Peyer's patch (tissue), 4 donors: ENCODE measurements at regions not wholly inside any gene's neighbourhood (a gene's known extent, or its start where the extent isn't known, plus 50 kb on each side); places are given as distances from the start of the nearest gene placed in this dataset.

Experiments
- DNase-seq, 3 donors: peaks; one replicate each; pipeline ENCODE4 v3.0.0-alpha.2; 2017 to 2019
- H3K27ac ChIP-seq, 4 donors: fragments of 200-600 bp; sonication (generic); one replicate each; pipeline ENCODE4 v1.5.1; 2016 to 2019
- H3K27me3 ChIP-seq, 2 donors: fragments of 200-600 bp; sonication (generic); one replicate each; pipeline ENCODE4 v1.5.1; 2019
- H3K36me3 ChIP-seq, 3 donors: fragments of 200-600 bp; sonication (generic); one replicate each; pipeline ENCODE4 v1.5.1; 2016 to 2019
- H3K4me1 ChIP-seq, 4 donors: fragments of 200-600 bp; sonication (generic); one replicate each; pipeline ENCODE4 v1.5.1; 2016 to 2019
- H3K4me3 ChIP-seq, 4 donors: fragments of 200-600 bp; sonication (generic); 1 replicate in 3 of 4; 2 replicates in 1 of 4; pipeline ENCODE4 v1.5.1; 2016 to 2019; ENCODE audit warnings: mild to moderate bottlenecking in 1 of 4
- H3K9me3 ChIP-seq, 4 donors: fragments of 200-600 bp; sonication (generic); one replicate each; pipeline ENCODE4 v1.5.1; 2016 to 2019; ENCODE audit warnings: mild to moderate bottlenecking in 1 of 4
- POLR2A ChIP-seq, 2 donors: fragments of 450-650 bp; IDR thresholded peaks; one replicate each; pipeline ENCODE4 v1.5.1; 2017; ENCODE audit warnings: antibody characterized with exemption in 2 of 2, mild to moderate bottlenecking in 2 of 2, moderate library complexity in 2 of 2
- TF ChIP-seq, protein P1 (sequence below), 6 experiments: fragments of 450-650 bp in 4 of 6; fragments of 200-600 bp in 2 of 6; sonication (generic) in 1 of 6; IDR thresholded peaks; one replicate each; pipeline ENCODE4 v1.5.1; 2017 to 2019; ENCODE audit warnings: antibody characterized with exemption in 6 of 6, mild to moderate bottlenecking in 3 of 6, moderate library complexity in 1 of 6

DNA sequence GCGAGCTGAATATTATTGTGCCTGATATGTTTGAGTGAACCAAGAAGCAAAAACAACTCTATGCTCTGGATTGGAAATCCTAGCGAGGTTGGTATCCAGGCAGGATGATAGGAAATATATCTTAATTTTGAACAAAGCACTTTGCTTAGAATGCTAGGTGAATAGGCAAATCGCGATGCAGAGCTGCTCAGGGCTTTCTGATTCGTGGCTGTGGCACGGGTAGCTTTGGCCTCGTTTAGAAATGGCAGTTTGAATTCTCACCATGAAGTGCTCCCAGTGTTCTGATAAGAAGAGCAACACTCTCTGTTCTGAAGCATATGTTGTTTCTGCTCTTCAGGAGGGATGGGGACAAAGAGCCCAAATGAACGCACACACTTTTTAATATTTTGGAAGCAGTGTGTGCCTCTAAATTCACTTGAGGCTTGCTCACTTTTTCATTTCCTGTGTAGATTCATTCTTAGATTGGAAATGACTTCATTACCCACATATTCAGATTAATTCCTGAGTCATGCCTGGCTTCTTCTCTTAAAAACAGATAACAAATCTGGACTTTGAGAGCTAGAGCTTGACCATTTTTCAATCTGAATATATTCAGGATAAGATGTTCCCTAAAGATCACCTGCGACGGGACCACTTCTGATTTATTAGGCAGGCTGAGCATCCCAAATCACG is 200.9 kb downstream of the RPAP3 start:
- Histone ChIP-seq H3K36me3 (no peaks in the 10 kb centered on the region), H3K27ac (no peak overlapping the region), H3K9me3 (no peaks in the 10 kb centered on the region), H3K4me1 (no peaks in the 10 kb centered on the region), H3K27me3 (no peaks in the 10 kb centered on the region), H3K4me3 (no peak overlapping the region)
- TF ChIP-seq, protein P1, sequence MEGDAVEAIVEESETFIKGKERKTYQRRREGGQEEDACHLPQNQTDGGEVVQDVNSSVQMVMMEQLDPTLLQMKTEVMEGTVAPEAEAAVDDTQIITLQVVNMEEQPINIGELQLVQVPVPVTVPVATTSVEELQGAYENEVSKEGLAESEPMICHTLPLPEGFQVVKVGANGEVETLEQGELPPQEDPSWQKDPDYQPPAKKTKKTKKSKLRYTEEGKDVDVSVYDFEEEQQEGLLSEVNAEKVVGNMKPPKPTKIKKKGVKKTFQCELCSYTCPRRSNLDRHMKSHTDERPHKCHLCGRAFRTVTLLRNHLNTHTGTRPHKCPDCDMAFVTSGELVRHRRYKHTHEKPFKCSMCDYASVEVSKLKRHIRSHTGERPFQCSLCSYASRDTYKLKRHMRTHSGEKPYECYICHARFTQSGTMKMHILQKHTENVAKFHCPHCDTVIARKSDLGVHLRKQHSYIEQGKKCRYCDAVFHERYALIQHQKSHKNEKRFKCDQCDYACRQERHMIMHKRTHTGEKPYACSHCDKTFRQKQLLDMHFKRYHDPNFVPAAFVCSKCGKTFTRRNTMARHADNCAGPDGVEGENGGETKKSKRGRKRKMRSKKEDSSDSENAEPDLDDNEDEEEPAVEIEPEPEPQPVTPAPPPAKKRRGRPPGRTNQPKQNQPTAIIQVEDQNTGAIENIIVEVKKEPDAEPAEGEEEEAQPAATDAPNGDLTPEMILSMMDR (IDR thresholded peaks at IDR 0.05), result no peak
- TF ChIP-seq POLR2A (IDR thresholded peaks at IDR 0.05), result no peak
- no peak for DNase-seq

DNA sequence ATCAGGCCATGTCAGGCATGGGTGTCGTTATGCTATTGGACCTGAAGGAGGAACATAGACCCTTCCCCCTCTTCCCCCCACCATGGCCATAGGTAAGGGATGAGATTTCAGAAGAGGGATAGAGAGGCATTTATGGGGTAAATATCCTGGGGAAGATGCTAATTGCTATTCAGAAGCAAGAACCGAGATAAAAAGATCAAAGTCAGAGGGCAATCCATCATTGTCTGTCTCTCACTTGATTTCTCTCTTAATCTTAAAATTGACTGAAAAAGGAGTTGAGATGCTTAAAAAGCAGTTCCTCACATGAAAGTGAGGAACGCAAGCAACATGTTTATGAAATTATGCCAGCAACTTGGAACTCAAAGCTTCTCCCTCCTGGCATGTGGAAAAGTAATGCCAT is 212.0 kb downstream of the RPAP3 start:
- H3K27me3 ChIP-seq, result no peaks in the 10 kb centered on the region
- H3K36me3 ChIP-seq, result no peaks in the 10 kb centered on the region
- TF ChIP-seq POLR2A (IDR thresholded peaks at IDR 0.05), result no peak
- DNase-seq, result no peak
- H3K9me3 ChIP-seq, result peaks cover 0 to 9% (median 0%) of the 10 kb centered on the region in 4 donors
- H3K4me3 ChIP-seq, result no peak overlapping the region
- H3K4me1 ChIP-seq, result no peaks in the 10 kb centered on the region
- no peak overlapping the region for H3K27ac ChIP-seq

DNA sequence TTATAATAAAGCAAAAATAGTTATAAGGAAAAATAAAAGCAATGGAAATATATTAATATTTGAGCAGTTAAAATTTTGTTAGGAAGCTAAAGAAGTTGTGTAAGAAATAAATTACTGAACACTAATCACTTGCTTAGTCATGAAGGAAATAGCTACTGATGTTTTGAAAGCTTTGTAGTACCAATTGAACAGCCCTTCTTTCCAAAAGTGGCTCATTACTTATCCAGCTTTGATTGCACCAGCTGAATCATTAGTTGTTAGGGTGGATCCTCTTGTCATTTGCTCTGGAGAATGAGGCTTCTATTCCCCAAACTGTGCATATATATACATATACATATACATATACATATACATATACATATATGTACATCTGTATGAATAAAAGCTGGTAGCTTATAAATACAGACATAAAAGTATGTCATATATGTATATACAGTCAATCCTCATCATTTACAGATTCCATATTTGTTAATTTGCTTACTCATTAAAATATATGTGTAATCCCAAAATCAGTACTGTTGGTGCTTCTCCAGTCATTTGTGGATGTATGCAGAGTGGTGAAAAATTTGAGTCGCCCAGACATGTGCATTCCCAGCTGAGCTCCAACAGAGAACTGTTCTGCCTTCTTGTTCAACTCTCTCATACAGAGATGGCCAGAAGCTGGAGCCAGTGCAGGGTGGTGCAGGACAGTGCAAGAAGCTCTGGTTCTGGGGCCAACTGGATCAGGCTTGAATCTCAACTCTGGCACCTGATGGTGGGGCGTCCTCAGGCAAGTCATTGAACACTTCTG is 214.1 kb downstream of the RPAP3 start:
- Histone ChIP-seq H3K4me1 (no peaks in the 10 kb centered on the region), H3K9me3 (no peaks in the 10 kb centered on the region), H3K4me3 (no peak overlapping the region), H3K36me3 (no peaks in the 10 kb centered on the region), H3K27ac (no peak overlapping the region), H3K27me3 (no peaks in the 10 kb centered on the region)
- TF ChIP-seq POLR2A (IDR thresholded peaks at IDR 0.05), result no peak
- TF ChIP-seq, protein P1 (IDR thresholded peaks at IDR 0.05), result no peak
- DNase-seq, result no peak

DNA sequence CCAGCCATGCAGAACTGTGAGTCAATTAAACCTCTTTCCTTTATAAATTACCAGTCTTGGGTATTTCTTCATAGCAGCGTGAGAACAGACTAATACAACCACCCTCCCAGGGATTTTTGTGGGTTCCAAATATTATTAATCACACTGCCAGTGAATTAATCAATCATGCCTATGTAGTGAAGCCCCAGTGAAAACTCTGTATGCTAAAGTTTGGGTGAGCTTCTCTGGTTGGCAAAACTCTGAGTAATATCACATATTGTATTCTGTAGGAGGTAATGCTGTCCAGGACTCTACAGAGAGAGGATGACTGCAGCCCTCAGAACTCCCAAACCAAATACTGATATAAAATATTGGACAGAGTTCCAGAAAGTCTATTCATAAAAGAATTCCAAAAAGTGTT is 216.9 kb downstream of the RPAP3 start:
- H3K9me3 ChIP-seq, result no peaks in the 10 kb centered on the region
- no peaks in the 10 kb centered on the region for H3K36me3 ChIP-seq
- no peaks in the 10 kb centered on the region for H3K4me1 ChIP-seq
- H3K4me3 ChIP-seq, result no peak overlapping the region
- no peak for TF ChIP-seq POLR2A (IDR thresholded peaks at IDR 0.05)
- TF ChIP-seq, protein P1 (IDR thresholded peaks at IDR 0.05), result no peak
- no peaks in the 10 kb centered on the region for H3K27me3 ChIP-seq
- no peak overlapping the region for H3K27ac ChIP-seq
- no peak for DNase-seq

DNA sequence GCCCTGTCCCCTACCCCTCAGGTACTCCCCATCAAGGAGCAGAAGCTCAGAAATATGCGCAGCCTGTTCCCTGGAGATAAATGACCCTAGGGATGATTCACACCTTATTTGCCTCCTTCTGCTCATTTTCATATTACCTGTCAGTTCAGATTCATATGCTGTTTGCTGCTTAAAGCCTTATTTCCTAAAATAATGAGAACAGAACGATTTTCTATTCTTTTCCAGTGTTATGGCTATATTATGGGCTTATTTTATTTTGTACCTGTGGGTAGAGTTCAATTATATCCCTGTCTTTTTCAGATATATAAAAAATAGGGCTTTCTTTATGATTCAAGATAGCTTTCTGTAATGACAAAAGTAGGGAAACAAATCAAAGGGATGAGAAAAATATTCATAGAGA is 224.8 kb downstream of the RPAP3 start:
- H3K4me1 ChIP-seq, result no peaks in the 10 kb centered on the region
- H3K36me3 ChIP-seq, result no peaks in the 10 kb centered on the region
- no peak overlapping the region for H3K4me3 ChIP-seq
- H3K27me3 ChIP-seq, result no peaks in the 10 kb centered on the region
- TF ChIP-seq, protein P1 (IDR thresholded peaks at IDR 0.05), result no peak
- TF ChIP-seq POLR2A (IDR thresholded peaks at IDR 0.05), result no peak
- no peak overlapping the region for H3K27ac ChIP-seq
- no peaks in the 10 kb centered on the region for H3K9me3 ChIP-seq
- no peak for DNase-seq

DNA sequence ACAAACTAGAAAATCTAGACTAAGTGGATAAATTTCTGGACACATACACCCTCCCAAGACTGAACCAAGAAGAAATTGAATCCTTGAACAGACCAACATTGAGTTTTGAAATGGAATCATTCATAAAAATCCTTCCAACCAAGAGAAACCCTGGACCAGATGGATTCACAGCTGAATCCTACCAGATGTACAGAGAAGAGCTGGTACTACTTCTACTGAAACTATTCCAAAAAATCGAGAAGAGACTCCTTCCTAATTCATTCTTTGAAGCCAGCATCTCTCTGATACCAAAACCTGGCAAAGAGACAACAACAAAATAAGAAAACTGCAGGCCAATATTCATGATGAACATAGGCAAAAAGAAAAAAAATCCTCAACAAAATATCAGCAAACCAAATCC is 227.4 kb downstream of the RPAP3 start:
- H3K27me3 ChIP-seq, result no peaks in the 10 kb centered on the region
- no peak overlapping the region for H3K27ac ChIP-seq
- no peak overlapping the region for H3K4me3 ChIP-seq
- no peak for TF ChIP-seq POLR2A (IDR thresholded peaks at IDR 0.05)
- TF ChIP-seq, protein P1 (IDR thresholded peaks at IDR 0.05), result no peak
- no peaks in the 10 kb centered on the region for H3K36me3 ChIP-seq
- H3K4me1 ChIP-seq, result no peaks in the 10 kb centered on the region
- no peaks in the 10 kb centered on the region for H3K9me3 ChIP-seq
- no peak for DNase-seq
